ENCODE measurements at regions not wholly inside any gene's neighbourhood (a gene's known extent, or its start where the extent isn't known, plus 50 kb on each side); places are given as distances from the start of the nearest gene placed in this dataset.

DNA sequence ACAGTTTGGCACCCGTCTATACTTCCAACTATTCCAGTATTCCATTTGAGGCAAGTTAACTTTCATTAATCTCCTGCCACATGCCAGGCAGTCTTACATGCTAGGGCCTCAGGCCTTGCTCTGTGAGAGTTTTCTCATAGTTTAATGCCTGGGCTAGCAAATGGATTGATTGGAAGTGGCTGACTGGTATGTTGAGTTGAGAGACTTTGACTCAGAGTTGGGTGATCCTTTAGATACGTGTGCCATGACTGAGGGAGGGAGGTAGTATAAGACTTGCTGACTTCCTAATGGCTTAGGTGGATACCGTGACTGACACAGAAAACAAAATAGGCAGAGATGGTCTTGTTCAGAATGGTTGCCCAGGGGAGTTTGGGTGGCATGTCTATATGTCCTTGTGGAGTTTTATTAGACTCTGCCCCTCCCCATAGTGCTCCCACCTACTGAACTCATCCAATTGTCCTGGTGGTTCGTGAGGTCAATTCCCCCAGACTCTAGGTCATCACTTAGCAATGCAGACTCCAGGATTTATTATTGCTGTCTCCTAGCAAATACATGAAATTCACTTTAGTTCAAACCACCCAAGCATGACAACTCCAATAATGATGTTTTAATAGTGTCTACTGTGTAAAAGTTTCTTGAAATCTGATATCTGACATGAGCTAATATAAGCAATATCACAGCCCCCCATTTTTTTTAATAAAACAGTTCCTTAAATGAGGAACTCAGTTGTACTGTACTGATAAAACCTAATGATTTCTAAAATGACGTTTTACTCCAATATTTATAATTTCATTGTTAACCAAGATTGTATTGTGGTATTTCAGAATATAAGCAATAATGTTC lies 413.9 kb upstream of the MDFIC2 start:
- no peaks in the 10 kb centered on the region for H3K36me3 ChIP-seq (ENCODE audit: insufficient read depth, low read length, poor library complexity, severe bottlenecking)
- intact Hi-C loops (cut with micrococcal nuclease; ENCODE audit: unreplicated experiment): no loop called here
- TF ChIP-seq EZH2 (IDR thresholded peaks at IDR 0.05; ENCODE audit: borderline replicate concordance, low read depth, low read length, poor library complexity, severe bottlenecking): no peak
- no peak for TF ChIP-seq CTCF (conservative IDR thresholded peaks at IDR 0.05; ENCODE audit: low read depth, low read length)
- ChIA-PET CTCF (no interaction called here), POLR2A (ENCODE audit: low non-redundant PET) (no interaction called here)
- no peaks in the 10 kb centered on the region for H3K4me1 ChIP-seq (ENCODE audit: insufficient read depth, low read length, poor library complexity, severe bottlenecking)
- no peaks in the 10 kb centered on the region for H3K9me3 ChIP-seq (ENCODE audit: low read depth, low read length, poor library complexity, severe bottlenecking)
- no peak for DNase-seq (ENCODE audit: low spot score)
- no peak overlapping the region for H3K4me3 ChIP-seq (ENCODE audit: low read depth, low read length, poor library complexity, severe bottlenecking)
- no peak overlapping the region for H3K27ac ChIP-seq (ENCODE audit: low read depth, low read length, poor library complexity, severe bottlenecking)
- BruUV-seq (replicated peaks): no TSS peak
- H3K27me3 ChIP-seq (replicated peaks; ENCODE audit: insufficient read depth, low read depth, low read length, poor library complexity): no peaks in the 10 kb centered on the region

- H3K27ac ChIP-seq (ENCODE audit: low read depth, low read length, poor library complexity, severe bottlenecking): no peak overlapping the region
- no peak overlapping the region for H3K4me3 ChIP-seq (ENCODE audit: low read depth, low read length, poor library complexity, severe bottlenecking)
- CTCF ChIA-PET: no interaction called here
- BruUV-seq (replicated peaks): no TSS peak
- no peak for TF ChIP-seq CTCF (conservative IDR thresholded peaks at IDR 0.05; ENCODE audit: low read depth, low read length)
- H3K36me3 ChIP-seq (ENCODE audit: insufficient read depth, low read length, poor library complexity, severe bottlenecking): no peaks in the 10 kb centered on the region
- H3K9me3 ChIP-seq (ENCODE audit: low read depth, low read length, poor library complexity, severe bottlenecking): no peaks in the 10 kb centered on the region
- intact Hi-C loops (cut with micrococcal nuclease; ENCODE audit: unreplicated experiment): no loop called here
- no peak for DNase-seq (ENCODE audit: low spot score)
- H3K4me1 ChIP-seq (ENCODE audit: insufficient read depth, low read length, poor library complexity, severe bottlenecking): no peaks in the 10 kb centered on the region
- H3K27me3 ChIP-seq (replicated peaks; ENCODE audit: insufficient read depth, low read depth, low read length, poor library complexity): no peaks in the 10 kb centered on the region
- POLR2A ChIA-PET (ENCODE audit: low non-redundant PET): no interaction called here
These were observed 409.6 kb upstream of the MDFIC2 start for GRCh38 chr3:70722018-70722417.

- CTCF ChIA-PET: interaction anchor here (0.6 to 1.0 kb wide), 3 partner anchors 13 to 936 kb away, joined by 3 read pairs; no protein-coding TSS in a partner anchor
- Histone ChIP-seq H3K27ac (ENCODE audit: low read depth, low read length, poor library complexity, severe bottlenecking) (no peak overlapping the region), H3K27me3 (replicated peaks; ENCODE audit: insufficient read depth, low read depth, low read length, poor library complexity) (no peaks in the 10 kb centered on the region), H3K4me1 (ENCODE audit: insufficient read depth, low read length, poor library complexity, severe bottlenecking) (no peaks in the 10 kb centered on the region), H3K36me3 (ENCODE audit: insufficient read depth, low read length, poor library complexity, severe bottlenecking) (no peaks in the 10 kb centered on the region), H3K9me3 (ENCODE audit: low read depth, low read length, poor library complexity, severe bottlenecking) (no peaks in the 10 kb centered on the region), H3K4me3 (ENCODE audit: low read depth, low read length, poor library complexity, severe bottlenecking) (no peak overlapping the region)
- TF ChIP-seq EZH2 (IDR thresholded peaks at IDR 0.05; ENCODE audit: borderline replicate concordance, low read depth, low read length, poor library complexity, severe bottlenecking): no peak
- peak; percentile 33; the same call in 1 of the 2 replicates for TF ChIP-seq CTCF (conservative IDR thresholded peaks at IDR 0.05; ENCODE audit: low read depth, low read length)
- peak; percentile 22 for DNase-seq (ENCODE audit: low spot score)
- POLR2A ChIA-PET (ENCODE audit: low non-redundant PET): no interaction called here
- intact Hi-C loops (cut with micrococcal nuclease; ENCODE audit: unreplicated experiment): loop anchor here (5.0 to 10.0 kb wide), 2 partner anchors 162 to 350 kb away; no protein-coding TSS in a partner anchor
- BruUV-seq (replicated peaks): no TSS peak
These were observed 404.4 kb upstream of the MDFIC2 start for GRCh38 chr3:70716832-70717231.
